Stimulated activated CD8-positive, alpha-beta memory T cell treated with anti-CD3 and anti-CD28 coated beads, Interleukin-7, amount 100 ng/mL, for 1 hour (primary cell): ENCODE measurements at regions not wholly inside any gene's neighbourhood (a gene's known extent, or its start where the extent isn't known, plus 50 kb on each side); places are given as distances from the start of the nearest gene placed in this dataset.

Experiments
- DNase-seq, 2 donors: peaks; one replicate each; pipeline ENCODE4 v3.0.0-alpha.2; 2020; ENCODE audit warnings: low read depth in 2 of 2

GRCh38 chr14:98364961-98365360, 907.0 kb downstream of the BCL11B start:
- no peak for DNase-seq

DNA sequence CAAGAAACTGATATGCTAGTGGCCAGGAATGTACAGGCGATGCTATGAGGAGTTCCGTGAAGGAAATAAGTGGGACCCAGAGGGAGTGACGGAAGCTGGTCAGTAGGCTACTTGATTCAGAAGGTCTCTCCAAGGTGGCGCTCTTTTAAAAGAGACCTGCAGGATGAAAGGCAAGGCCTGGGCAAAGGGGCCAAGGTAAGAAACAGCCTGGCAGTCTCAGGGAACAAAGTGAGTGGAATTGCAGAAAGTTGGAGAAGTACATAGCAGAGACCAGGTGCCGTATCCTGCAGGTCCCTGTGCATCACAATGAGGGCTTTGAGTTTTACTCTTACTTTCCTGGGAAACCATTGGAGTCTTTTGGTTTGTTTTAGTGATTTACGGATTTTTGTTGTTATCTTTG, 905.6 kb downstream of the BCL11B start:
- no peak for DNase-seq

GRCh38 chr14:98368221-98368620, 903.8 kb downstream of the BCL11B start:
- DNase-seq, result no peak

DNA sequence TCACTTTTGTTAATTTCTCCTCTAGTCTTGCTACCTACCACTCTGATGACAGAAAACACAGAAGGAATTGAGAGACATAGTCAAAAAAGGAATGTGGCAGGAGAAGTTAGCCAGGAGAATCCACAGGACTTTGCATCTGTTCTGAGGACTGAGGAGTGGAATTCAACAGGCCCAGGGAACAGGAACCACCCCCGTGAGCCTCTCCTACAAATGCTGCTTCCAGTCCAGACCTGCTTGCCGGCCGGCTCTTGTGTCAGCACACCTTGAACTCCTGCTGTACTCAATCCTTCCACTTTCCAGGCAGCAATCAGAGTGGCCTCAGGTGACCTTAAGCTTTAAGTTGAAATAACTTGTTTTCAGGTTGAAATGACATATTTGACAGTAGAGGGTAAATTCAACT, 903.1 kb downstream of the BCL11B start:
- no peak for DNase-seq

DNA sequence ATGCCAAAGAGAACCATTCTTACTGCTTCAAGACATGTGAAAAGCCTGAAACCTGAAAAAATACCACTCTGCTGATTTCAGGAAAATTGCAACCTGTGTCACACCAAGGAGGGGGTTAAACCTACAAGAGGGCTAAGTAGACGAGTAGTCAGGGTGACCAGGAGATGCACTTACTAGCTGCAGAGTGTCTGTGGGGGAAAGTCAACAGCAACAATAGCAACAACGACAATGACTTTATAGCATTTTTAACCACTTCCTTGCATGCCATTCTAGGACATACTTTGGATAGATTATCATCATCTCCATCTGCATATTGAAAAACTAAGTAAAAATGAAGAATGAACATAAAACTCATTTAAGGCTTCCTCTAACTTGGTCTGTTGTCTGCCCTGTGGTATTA, 902.7 kb downstream of the BCL11B start:
- no peak for DNase-seq

DNA sequence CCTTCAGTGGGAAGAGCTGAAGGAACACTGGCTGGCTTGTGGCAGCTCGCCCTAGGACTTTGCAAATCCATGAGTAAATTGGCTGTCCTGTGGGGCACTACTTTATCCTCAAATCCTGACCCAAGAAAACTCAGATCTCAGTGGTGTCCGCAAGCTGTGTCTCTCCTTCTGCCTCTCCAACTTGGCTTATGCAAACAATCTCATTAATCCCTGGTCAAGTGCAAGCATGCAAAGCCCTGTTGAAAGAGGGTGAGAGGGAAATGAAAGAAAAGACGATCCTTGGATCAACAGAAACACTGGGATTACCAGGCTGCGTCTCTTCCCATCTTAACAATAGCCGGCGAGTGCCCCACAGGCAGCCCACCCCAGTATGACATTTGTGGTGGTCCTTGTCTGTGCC, 901.6 kb downstream of the BCL11B start:
- no peak for DNase-seq

DNA sequence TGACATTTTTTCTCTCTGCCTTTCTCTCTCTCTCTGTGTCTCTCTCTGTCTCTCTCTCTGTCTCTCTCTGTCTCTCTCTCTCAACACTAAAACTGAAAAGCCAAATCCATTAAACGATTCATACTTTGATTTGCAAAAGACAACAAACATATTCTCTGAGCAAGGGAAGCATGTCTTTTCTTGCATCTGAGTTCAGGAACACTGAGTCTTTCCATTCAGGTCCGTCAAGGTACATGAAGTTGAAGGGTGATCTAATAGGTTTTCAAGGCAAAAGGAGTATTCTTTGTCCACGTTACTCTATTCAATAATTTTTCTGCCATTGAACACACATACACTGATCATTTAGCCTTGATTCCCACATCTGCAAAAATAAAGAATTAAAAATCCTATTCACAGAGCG, 900.9 kb downstream of the BCL11B start:
- DNase-seq, result no peak

DNA sequence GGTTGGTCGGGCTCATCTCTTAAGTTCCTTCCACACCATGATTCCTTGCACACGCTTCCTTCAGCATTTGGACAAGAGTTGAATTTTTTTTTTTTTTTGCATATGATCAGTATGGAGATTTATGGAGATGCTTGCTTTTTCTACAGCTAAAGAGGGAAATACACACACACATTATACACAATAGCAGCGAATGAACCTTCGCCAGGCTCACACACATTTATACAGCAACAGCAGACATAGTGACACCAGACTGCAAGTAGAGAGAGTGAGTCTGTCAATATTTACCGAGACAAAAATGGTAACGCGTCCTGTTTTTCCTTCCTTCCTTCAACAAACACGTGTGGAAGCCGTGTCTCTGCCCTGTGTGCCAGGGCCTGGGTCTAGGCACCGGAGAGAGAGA, 897.9 kb downstream of the BCL11B start:
- no peak for DNase-seq

GRCh38 chr14:98375566-98375965, 896.4 kb downstream of the BCL11B start:
- no peak for DNase-seq

GRCh38 chr14:98379830-98380229, 892.2 kb downstream of the BCL11B start:
- no peak for DNase-seq

DNA sequence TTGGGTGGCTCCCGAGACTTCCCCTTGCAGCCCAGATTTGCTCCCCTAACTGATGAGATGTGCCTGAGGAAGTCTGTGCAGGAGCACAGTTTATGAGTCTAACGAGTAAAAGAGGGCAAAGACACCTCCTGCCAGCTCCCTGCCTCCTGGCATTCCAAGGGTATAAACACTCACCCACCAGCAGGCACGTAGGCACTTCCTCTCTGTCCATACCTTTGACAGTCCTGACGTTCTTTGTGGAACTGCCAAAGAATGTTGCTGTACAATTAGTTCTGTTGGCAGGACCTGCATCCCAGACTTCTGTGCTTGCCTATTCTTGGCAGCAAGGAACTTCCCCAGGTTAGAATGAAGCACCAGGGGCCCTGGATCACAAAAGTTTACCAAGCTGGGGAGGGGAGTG, 889.3 kb downstream of the BCL11B start:
- no peak for DNase-seq

DNA sequence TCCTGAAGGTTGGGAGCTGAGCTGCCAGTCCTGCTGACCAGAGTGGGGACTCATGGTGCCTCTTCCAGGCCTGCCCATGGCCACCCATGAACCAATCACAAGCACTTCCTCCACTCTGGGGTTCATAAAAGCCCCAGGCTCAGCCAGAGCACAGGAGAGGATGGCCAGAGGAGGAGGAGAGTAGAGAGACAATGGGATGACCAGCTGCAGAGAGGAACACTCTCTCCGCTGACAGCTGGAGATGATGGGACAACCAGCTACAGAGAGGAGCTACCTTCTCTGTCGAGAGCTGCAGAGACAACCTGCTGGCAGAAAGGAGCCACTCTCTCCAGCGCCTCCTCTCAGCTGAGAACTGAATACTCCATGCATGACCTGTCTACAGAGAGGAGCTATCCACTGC, 886.1 kb downstream of the BCL11B start:
- DNase-seq, result no peak

GRCh38 chr14:98391061-98391460, 880.9 kb downstream of the BCL11B start:
- no peak for DNase-seq

GRCh38 chr14:98393527-98393926, 878.5 kb downstream of the BCL11B start:
- DNase-seq, result no peak

GRCh38 chr14:98404811-98405210, 867.2 kb downstream of the BCL11B start:
- no peak for DNase-seq

- DNase-seq, result no peak
These were observed 863.9 kb downstream of the BCL11B start for GRCh38 chr14:98408024-98408555.

GRCh38 chr14:98408713-98409112, 863.3 kb downstream of the BCL11B start:
- no peak for DNase-seq

GRCh38 chr14:98411154-98411553, 860.8 kb downstream of the BCL11B start:
- no peak for DNase-seq

DNA sequence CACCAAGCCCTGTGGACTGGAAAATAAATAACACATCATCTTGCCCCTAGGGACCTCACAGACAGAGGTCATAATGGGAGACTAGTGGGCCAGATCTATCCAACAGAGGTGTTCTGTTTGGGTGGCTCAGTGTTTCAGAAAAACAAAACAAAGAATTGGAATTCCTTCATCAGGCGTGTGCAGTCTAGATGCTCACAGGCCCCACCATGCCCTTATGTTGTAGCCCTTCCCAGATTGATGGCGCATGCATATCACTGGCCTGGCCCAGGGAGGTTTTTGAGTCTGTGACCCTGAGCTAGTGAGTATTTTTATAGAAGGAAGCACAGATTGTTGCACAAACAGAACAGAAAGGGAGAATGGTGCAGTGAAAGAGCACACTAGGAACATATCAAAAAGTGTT, 859.6 kb downstream of the BCL11B start:
- DNase-seq, result no peak

GRCh38 chr14:98415766-98416165, 856.2 kb downstream of the BCL11B start:
- DNase-seq, result no peak

GRCh38 chr14:98417001-98417400, 855.0 kb downstream of the BCL11B start:
- DNase-seq, result no peak

- DNase-seq, result no peak
These were observed 843.5 kb downstream of the BCL11B start for GRCh38 chr14:98428483-98428994.

DNA sequence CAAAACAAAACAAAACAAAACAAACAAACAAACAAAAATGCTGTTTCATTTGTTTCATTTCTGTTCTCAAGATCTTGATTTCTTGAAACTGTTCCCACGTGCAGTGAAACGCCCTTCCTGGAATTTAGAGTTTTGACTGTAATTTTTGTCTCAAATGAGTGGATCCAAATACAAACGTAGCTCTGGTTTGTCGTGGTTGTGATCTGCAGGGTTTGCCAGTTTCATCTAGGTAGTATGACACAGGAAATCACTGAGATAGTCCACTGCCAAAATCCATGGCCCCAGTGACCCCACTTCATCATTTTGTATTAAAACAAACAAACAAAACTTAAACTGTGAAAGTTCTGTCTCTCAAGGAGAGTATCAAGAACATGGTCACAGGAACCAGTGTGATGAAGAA, 838.6 kb downstream of the BCL11B start:
- DNase-seq, result no peak

DNA sequence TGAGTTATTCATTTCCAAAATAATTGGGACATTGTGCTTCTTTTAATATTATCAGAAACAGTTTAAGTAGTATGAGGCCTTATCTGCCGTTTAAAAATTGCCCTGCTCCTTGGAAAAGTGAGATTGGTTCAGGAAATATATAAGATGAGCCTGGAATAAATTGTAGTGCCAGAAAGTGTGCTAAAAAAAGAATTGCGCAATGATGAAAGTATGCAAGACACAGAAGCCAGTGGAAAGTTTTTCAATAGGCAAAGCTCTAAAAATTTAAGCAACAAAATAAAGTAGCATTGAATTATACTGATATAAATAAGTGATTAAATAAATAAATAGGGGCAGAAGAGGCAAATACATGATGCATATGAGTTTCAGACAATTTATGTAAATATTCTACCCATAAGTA, 834.9 kb downstream of the BCL11B start:
- no peak for DNase-seq
